Ovary (tissue), 3 donors: ENCODE measurements at regions not wholly inside any gene's neighbourhood (a gene's known extent, or its start where the extent isn't known, plus 50 kb on each side); places are given as distances from the start of the nearest gene placed in this dataset.

Source experiments
- POLR2A ChIP-seq: fragments of 450-650 bp; IDR thresholded peaks from one replicate; pipeline ENCODE4 v1.6.1; 2017; ENCODE audit warnings: antibody characterized with exemption, mild to moderate bottlenecking, moderate library complexity
- TF ChIP-seq, protein P1 (sequence below), 3 donors: fragments of 450-650 bp in 2 of 3; fragments of 200-600 bp in 1 of 3; IDR thresholded peaks; one replicate each; pipeline versions ENCODE4 v1.5.1 to v1.8.0; 2016 to 2022; ENCODE audit warnings: antibody characterized with exemption in 3 of 3, mild to moderate bottlenecking in 1 of 3
- donor health status: DM: no; HTN: no; CAD: no.

DNA sequence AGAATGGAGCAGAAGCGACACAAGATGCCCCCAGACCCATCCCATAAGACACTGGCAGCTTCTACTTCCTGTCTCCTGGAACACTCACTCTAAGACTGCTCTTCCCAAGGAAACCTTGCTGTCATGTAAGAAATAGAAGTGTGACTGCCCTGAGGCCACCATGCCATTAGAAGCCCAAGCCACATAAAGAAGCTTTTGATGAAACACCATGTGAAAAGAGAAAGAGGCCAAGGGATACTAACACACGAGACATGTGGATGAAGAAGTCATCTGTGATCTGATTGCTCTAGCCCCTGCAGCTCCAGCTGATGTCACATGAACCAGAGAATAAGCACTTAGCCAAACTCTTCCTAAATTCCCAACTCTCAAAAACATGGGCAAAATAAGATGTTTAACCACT is 117.9 kb upstream of the PCSK2 start:
- TF ChIP-seq, protein P1, sequence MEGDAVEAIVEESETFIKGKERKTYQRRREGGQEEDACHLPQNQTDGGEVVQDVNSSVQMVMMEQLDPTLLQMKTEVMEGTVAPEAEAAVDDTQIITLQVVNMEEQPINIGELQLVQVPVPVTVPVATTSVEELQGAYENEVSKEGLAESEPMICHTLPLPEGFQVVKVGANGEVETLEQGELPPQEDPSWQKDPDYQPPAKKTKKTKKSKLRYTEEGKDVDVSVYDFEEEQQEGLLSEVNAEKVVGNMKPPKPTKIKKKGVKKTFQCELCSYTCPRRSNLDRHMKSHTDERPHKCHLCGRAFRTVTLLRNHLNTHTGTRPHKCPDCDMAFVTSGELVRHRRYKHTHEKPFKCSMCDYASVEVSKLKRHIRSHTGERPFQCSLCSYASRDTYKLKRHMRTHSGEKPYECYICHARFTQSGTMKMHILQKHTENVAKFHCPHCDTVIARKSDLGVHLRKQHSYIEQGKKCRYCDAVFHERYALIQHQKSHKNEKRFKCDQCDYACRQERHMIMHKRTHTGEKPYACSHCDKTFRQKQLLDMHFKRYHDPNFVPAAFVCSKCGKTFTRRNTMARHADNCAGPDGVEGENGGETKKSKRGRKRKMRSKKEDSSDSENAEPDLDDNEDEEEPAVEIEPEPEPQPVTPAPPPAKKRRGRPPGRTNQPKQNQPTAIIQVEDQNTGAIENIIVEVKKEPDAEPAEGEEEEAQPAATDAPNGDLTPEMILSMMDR (IDR thresholded peaks at IDR 0.05) = no peak
- no peak for TF ChIP-seq POLR2A
